ENCODE measurements at regions not wholly inside any gene's neighbourhood (a gene's known extent, or its start where the extent isn't known, plus 50 kb on each side); places are given as distances from the start of the nearest gene placed in this dataset.
"Not testable (repeated sequence)": the region's sequence is repeated elsewhere in the genome, so short reads cannot be mapped to it uniquely, and the experiment has no call there.

GRCh38 chr13:83085186-83085900 lies 796.9 kb downstream of the SLITRK1 start:
- no peaks in the 10 kb centered on the region for H3K27me3 ChIP-seq (ENCODE audit: control insufficient read depth in 4 of 4, insufficient read depth in 4 of 4, low read length in 3 of 4)

GRCh38 chr13:83077499-83077898 lies 804.8 kb downstream of the SLITRK1 start:
- no peak overlapping the region for H3K27ac ChIP-seq (ENCODE audit: low read depth in 1 of 2, low read length in 2 of 2)
- TF ChIP-seq GABPA (IDR thresholded peaks at IDR 0.05 in 1 of 2, conservative IDR thresholded peaks at IDR 0.05 in 1 of 2): no peak
- TF ChIP-seq NR2F2 (IDR thresholded peaks at IDR 0.05): no peak
- TF ChIP-seq SP1 (IDR thresholded peaks at IDR 0.05): no peak
- no peak for TF ChIP-seq REST (IDR thresholded peaks at IDR 0.05)
- no peak for TF ChIP-seq CTCF (IDR thresholded peaks at IDR 0.05; ENCODE audit: low read depth, low read length, missing input control)
- TF ChIP-seq TAF1 (conservative IDR thresholded peaks at IDR 0.05): no peak
- WGBS: 61% methylated on average over 2 of the region's 2 CpGs

More at GRCh38 chr13:83085186-83085900, 796.9 kb downstream of the SLITRK1 start:
- Histone ChIP-seq H3K4me3 (ENCODE audit: low read depth in 1 of 3, low read length in 3 of 3) (no peak overlapping the region), H3K36me3 (ENCODE audit: control insufficient read depth in 4 of 4, insufficient read depth in 3 of 4, low read depth in 1 of 4, low read length in 3 of 4) (no peaks in the 10 kb centered on the region), H3K27ac (ENCODE audit: low read depth in 1 of 2, low read length in 2 of 2) (no peak overlapping the region), H3K9me3 (ENCODE audit: control insufficient read depth in 4 of 4, low read length in 3 of 4) (peaks cover 0 to 8% (median 1%) of the 10 kb centered on the region in 4 donors), H3K9ac (ENCODE audit: low read depth in 1 of 2, low read length in 2 of 2) (no peak overlapping the region), H3K4me1 (ENCODE audit: control insufficient read depth in 4 of 4, insufficient read depth in 4 of 4, low read length in 3 of 4) (no peaks in the 10 kb centered on the region)
- DNase-seq (ENCODE audit: low spot score): no peak
- 78% methylated on average over 2 of the region's 2 CpGs for WGBS
- TF ChIP-seq ZBTB33 (IDR thresholded peaks at IDR 0.05): no peak
- TF ChIP-seq CTCF (IDR thresholded peaks at IDR 0.05; ENCODE audit: low read depth, low read length, missing input control): no peak
- TF ChIP-seq HNF4G (IDR thresholded peaks at IDR 0.05): no peak
- TF ChIP-seq GABPA (IDR thresholded peaks at IDR 0.05 in 1 of 2, conservative IDR thresholded peaks at IDR 0.05 in 1 of 2): no peak
- no peak for TF ChIP-seq RAD21 (IDR thresholded peaks at IDR 0.05)
- no peak for TF ChIP-seq ATF3 (IDR thresholded peaks at IDR 0.05)
- TF ChIP-seq JUND (IDR thresholded peaks at IDR 0.05): no peak

GRCh38 chr13:83073930-83074329 lies 808.3 kb downstream of the SLITRK1 start:
- DNase-seq (ENCODE audit: low spot score); H3K9me3 ChIP-seq (ENCODE audit: control insufficient read depth in 4 of 4, low read length in 3 of 4); H3K36me3 ChIP-seq (ENCODE audit: control insufficient read depth in 4 of 4, insufficient read depth in 3 of 4, low read depth in 1 of 4, low read length in 3 of 4); H3K27ac ChIP-seq (ENCODE audit: low read depth in 1 of 2, low read length in 2 of 2); H3K9ac ChIP-seq (ENCODE audit: low read depth in 1 of 2, low read length in 2 of 2); H3K4me3 ChIP-seq (ENCODE audit: low read depth in 1 of 3, low read length in 3 of 3); H3K27me3 ChIP-seq (ENCODE audit: control insufficient read depth in 4 of 4, insufficient read depth in 4 of 4, low read length in 3 of 4); H3K4me1 ChIP-seq (ENCODE audit: control insufficient read depth in 4 of 4, insufficient read depth in 4 of 4, low read length in 3 of 4): not testable (repeated sequence)

More at GRCh38 chr13:83077499-83077898, 804.8 kb downstream of the SLITRK1 start:
- H3K27me3 ChIP-seq (ENCODE audit: control insufficient read depth in 4 of 4, insufficient read depth in 4 of 4, low read length in 3 of 4): no peaks in the 10 kb centered on the region
- no peak for DNase-seq (ENCODE audit: low spot score)
- H3K9ac ChIP-seq (ENCODE audit: low read depth in 1 of 2, low read length in 2 of 2): no peak overlapping the region
- no peaks in the 10 kb centered on the region for H3K36me3 ChIP-seq (ENCODE audit: control insufficient read depth in 4 of 4, insufficient read depth in 3 of 4, low read depth in 1 of 4, low read length in 3 of 4)
- no peaks in the 10 kb centered on the region for H3K9me3 ChIP-seq (ENCODE audit: control insufficient read depth in 4 of 4, low read length in 3 of 4)
- no peak overlapping the region for H3K4me3 ChIP-seq (ENCODE audit: low read depth in 1 of 3, low read length in 3 of 3)
- no peaks in the 10 kb centered on the region for H3K4me1 ChIP-seq (ENCODE audit: control insufficient read depth in 4 of 4, insufficient read depth in 4 of 4, low read length in 3 of 4)
